Neural cell (in vitro differentiated cells): ENCODE measurements at regions not wholly inside any gene's neighbourhood (a gene's known extent, or its start where the extent isn't known, plus 50 kb on each side); places are given as distances from the start of the nearest gene placed in this dataset.

Experiments
- H2AFZ ChIP-seq: fragments of 200-600, 300-800 bp; sonication (generic), shearing (Covaris generic); 2 replicates; pipeline ENCODE4 v1.6.0; 2014; ENCODE audit warnings: low read depth, mild to moderate bottlenecking, antibody characterized with exemption, low read length, moderate library complexity
- H3F3A ChIP-seq: fragments of 200-600 bp; shearing (Covaris generic); 2 replicates; pipeline ENCODE4 v1.6.1; 2016; ENCODE audit warnings: mild to moderate bottlenecking, moderate library complexity, mixed read lengths, antibody characterized with exemption, low read length; ENCODE audit not compliant: insufficient read depth, poor library complexity, severe bottlenecking
- H3K27ac ChIP-seq: fragments of 200-600, 300-800 bp; sonication (generic), shearing (Covaris generic); 2 replicates; pipeline ENCODE4 v1.5.1; 2014; ENCODE audit warnings: mild to moderate bottlenecking, low read length, moderate library complexity
- H3K27me3 ChIP-seq: fragments of 300-800, 200-600 bp; sonication (generic), shearing (Covaris generic); 2 replicates; pipeline ENCODE4 v1.6.0; 2014; ENCODE audit warnings: mild to moderate bottlenecking, low read depth, low read length, moderate library complexity; ENCODE audit not compliant: insufficient read depth
- H3K36me3 ChIP-seq: fragments of 300-800, 200-600 bp; sonication (generic), shearing (Covaris generic); 2 replicates; pipeline ENCODE4 v1.5.1; 2014; ENCODE audit warnings: mild to moderate bottlenecking, antibody characterized with exemption, low read length, moderate library complexity; ENCODE audit not compliant: insufficient read depth
- H3K4me2 ChIP-seq: fragments of 300-800, 200-600 bp; sonication (generic), shearing (Covaris generic); 2 replicates; pipeline ENCODE4 v1.6.0; 2014; ENCODE audit warnings: mild to moderate bottlenecking, low read length
- H3K4me3 ChIP-seq: fragments of 300-800, 200-600 bp; sonication (generic), shearing (Covaris generic); 2 replicates; pipeline ENCODE4 v1.5.1; 2014; ENCODE audit warnings: mild to moderate bottlenecking, low read length, moderate library complexity
- H3K79me2 ChIP-seq: fragments of 200-600 bp; shearing (Covaris generic); replicated peaks from 2 replicates; pipeline ENCODE4 v1.6.0; 2014; ENCODE audit warnings: mild to moderate bottlenecking, low read length, moderate library complexity; ENCODE audit not compliant: insufficient read depth
- H3K9ac ChIP-seq: fragments of 300-800, 200-600 bp; sonication (generic), shearing (Covaris generic); 2 replicates; pipeline ENCODE4 v1.6.1; 2016; ENCODE audit warnings: mild to moderate bottlenecking, low read length, mixed read lengths
- H3K9me2 ChIP-seq: fragments of 200-600 bp; shearing (Covaris generic); 2 replicates; pipeline ENCODE4 v1.6.1; 2016; ENCODE audit warnings: mild to moderate bottlenecking, low read length, mixed read lengths; ENCODE audit not compliant: insufficient read depth
- H3K9me3 ChIP-seq: fragments of 200-600, 300-800 bp; sonication (generic), shearing (Covaris generic); 2 replicates; pipeline ENCODE4 v1.6.1; 2016; ENCODE audit warnings: mild to moderate bottlenecking, mixed run types, low read length, moderate library complexity, mixed read lengths
- H4K20me1 ChIP-seq: fragments of 200-600 bp; shearing (Covaris generic); 2 replicates; pipeline ENCODE4 v1.6.1; 2016; ENCODE audit warnings: mild to moderate bottlenecking, mixed run types; ENCODE audit not compliant: insufficient read depth
- EP300 ChIP-seq: fragments of 450-650 bp; conservative IDR thresholded peaks from 2 replicates; pipeline ENCODE4 v1.6.1; 2014; ENCODE audit warnings: antibody characterized with exemption, mild to moderate bottlenecking, moderate library complexity; ENCODE audit not compliant: poor library complexity, severe bottlenecking
- EZH2 ChIP-seq: fragments of 200-600, 300-800 bp; shearing (Covaris generic), sonication (generic); IDR thresholded peaks from 2 replicates; pipeline ENCODE4 v1.6.1; 2014; ENCODE audit warnings: antibody characterized with exemption, low read length, borderline replicate concordance, mild to moderate bottlenecking; ENCODE audit not compliant: insufficient read depth, poor library complexity, severe bottlenecking
- MXI1 ChIP-seq: fragments of 450-650 bp; conservative IDR thresholded peaks from 2 replicates; pipeline ENCODE4 v1.6.1; 2014; ENCODE audit warnings: antibody characterized with exemption, mild to moderate bottlenecking; ENCODE audit not compliant: poor library complexity, severe bottlenecking
- POLR2AphosphoS5 ChIP-seq: IDR thresholded peaks from 2 replicates; pipeline ENCODE4 v1.6.1; 2012
- RAD21 ChIP-seq: fragments of 450-650 bp; conservative IDR thresholded peaks from 2 replicates; pipeline ENCODE4 v1.6.1; 2014; ENCODE audit warnings: antibody characterized with exemption, mild to moderate bottlenecking, moderate library complexity
- SMC3 ChIP-seq: fragments of 450-650 bp; conservative IDR thresholded peaks from 2 replicates; pipeline ENCODE4 v1.6.1; 2014; ENCODE audit warnings: antibody characterized with exemption, mild to moderate bottlenecking, moderate library complexity; ENCODE audit not compliant: poor library complexity
- TAF1 ChIP-seq: IDR thresholded peaks from 2 replicates; pipeline ENCODE4 v1.6.1; 2012; ENCODE audit warnings: low read depth
- TF ChIP-seq, protein P1 (sequence below): fragments of 450-650 bp; IDR thresholded peaks from 2 replicates; pipeline ENCODE4 v1.5.1; 2014; ENCODE audit warnings: antibody characterized with exemption, mild to moderate bottlenecking, moderate library complexity; ENCODE audit not compliant: poor library complexity, severe bottlenecking

DNA sequence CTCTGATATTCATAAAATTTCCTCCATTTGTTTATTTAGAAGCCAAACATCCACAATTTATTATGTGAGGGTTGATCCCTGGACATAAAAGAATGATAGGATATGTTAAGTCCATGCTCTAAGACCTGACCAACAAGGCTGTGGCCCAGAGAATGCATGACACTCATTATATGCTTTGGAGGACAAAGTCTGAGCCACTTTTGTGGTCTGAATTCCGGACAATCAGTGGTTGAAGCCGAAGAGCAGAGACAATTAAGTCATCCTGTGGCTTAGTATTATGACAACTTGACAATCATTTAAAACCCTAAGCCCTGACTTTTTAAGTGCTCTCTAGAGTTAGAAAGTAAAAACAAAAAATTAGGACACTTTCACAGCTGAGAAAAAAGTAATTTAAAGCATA lies 483.3 kb downstream of the PLCL1 start:
- no peaks in the 10 kb centered on the region for H3K79me2 ChIP-seq
- H2AFZ ChIP-seq = no peak overlapping the region
- H3K4me3 ChIP-seq = no peak overlapping the region
- TF ChIP-seq SMC3 (no peak), TAF1 (no peak), EP300 (no peak), MXI1 (no peak), RAD21 (no peak), POLR2AphosphoS5 (no peak), EZH2 (no peak)
- TF ChIP-seq, protein P1, sequence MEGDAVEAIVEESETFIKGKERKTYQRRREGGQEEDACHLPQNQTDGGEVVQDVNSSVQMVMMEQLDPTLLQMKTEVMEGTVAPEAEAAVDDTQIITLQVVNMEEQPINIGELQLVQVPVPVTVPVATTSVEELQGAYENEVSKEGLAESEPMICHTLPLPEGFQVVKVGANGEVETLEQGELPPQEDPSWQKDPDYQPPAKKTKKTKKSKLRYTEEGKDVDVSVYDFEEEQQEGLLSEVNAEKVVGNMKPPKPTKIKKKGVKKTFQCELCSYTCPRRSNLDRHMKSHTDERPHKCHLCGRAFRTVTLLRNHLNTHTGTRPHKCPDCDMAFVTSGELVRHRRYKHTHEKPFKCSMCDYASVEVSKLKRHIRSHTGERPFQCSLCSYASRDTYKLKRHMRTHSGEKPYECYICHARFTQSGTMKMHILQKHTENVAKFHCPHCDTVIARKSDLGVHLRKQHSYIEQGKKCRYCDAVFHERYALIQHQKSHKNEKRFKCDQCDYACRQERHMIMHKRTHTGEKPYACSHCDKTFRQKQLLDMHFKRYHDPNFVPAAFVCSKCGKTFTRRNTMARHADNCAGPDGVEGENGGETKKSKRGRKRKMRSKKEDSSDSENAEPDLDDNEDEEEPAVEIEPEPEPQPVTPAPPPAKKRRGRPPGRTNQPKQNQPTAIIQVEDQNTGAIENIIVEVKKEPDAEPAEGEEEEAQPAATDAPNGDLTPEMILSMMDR = no peak
- H3K9ac ChIP-seq = no peak overlapping the region
- H3K9me3 ChIP-seq = no peaks in the 10 kb centered on the region
- no peak overlapping the region for H3K4me2 ChIP-seq
- H4K20me1 ChIP-seq = no peaks in the 10 kb centered on the region
- H3K27me3 ChIP-seq = no peaks in the 10 kb centered on the region
- no peaks in the 10 kb centered on the region for H3K36me3 ChIP-seq
- H3K27ac ChIP-seq = no peak overlapping the region
- H3F3A ChIP-seq = no peaks in the 10 kb centered on the region
- H3K9me2 ChIP-seq = no peaks in the 10 kb centered on the region

- Histone ChIP-seq H3K27ac (no peak overlapping the region), H3K9me2 (no peaks in the 10 kb centered on the region), H3K9ac (no peak overlapping the region), H2AFZ (no peak overlapping the region), H3K9me3 (no peaks in the 10 kb centered on the region), H3F3A (no peaks in the 10 kb centered on the region), H4K20me1 (no peaks in the 10 kb centered on the region), H3K4me2 (no peak overlapping the region), H3K36me3 (no peaks in the 10 kb centered on the region), H3K4me3 (no peak overlapping the region), H3K27me3 (no peaks in the 10 kb centered on the region), H3K79me2 (no peaks in the 10 kb centered on the region)
- no peak for TF ChIP-seq RAD21
- TF ChIP-seq, protein P1 = no peak
Observed at GRCh38 chr2:198285216-198285615, 480.8 kb downstream of the PLCL1 start.

DNA sequence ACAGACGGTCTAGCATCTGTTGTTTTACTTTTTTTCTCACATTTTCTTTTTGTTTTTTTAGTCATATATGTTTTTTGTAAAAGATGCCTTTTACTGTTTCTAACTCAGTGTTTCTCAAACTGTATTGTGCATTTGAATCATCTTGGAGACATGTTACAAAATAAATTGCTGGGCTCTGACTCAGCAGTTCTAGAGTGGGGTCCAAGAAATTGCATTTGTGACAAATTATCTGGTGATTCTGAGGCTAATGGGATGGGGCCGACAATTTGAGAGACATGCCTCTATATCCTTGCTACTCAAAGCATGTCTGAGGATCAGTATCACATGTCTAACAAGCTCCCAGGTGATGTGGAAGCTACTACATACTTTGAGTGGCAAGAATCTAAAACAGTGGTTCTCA lies 478.8 kb downstream of the PLCL1 start:
- no peaks in the 10 kb centered on the region for H3K9me3 ChIP-seq
- H3K9me2 ChIP-seq = no peaks in the 10 kb centered on the region
- TF ChIP-seq EP300 (no peak), TAF1 (no peak), MXI1 (no peak)
- H2AFZ ChIP-seq = no peak overlapping the region
- H3K27ac ChIP-seq = no peak overlapping the region
- no peaks in the 10 kb centered on the region for H4K20me1 ChIP-seq
- no peaks in the 10 kb centered on the region for H3F3A ChIP-seq
- no peak overlapping the region for H3K4me2 ChIP-seq
- H3K79me2 ChIP-seq = no peaks in the 10 kb centered on the region
- no peaks in the 10 kb centered on the region for H3K36me3 ChIP-seq
- no peaks in the 10 kb centered on the region for H3K27me3 ChIP-seq
- H3K4me3 ChIP-seq = no peak overlapping the region
- H3K9ac ChIP-seq = no peak overlapping the region
